B cell (primary cell): ENCODE measurements at regions not wholly inside any gene's neighbourhood (a gene's known extent, or its start where the extent isn't known, plus 50 kb on each side); places are given as distances from the start of the nearest gene placed in this dataset.

ENCODE experiments used
- EZH2 ChIP-seq: IDR thresholded peaks from 2 replicates; pipeline ENCODE4 v1.6.1; 2012; ENCODE audit warnings: borderline replicate concordance, low read depth, mild to moderate bottlenecking, moderate library complexity, low read length; ENCODE audit not compliant: insufficient read depth, poor library complexity, severe bottlenecking
- TF ChIP-seq, protein P1 (sequence below): fragments of 200-600 bp; IDR thresholded peaks from one replicate; pipeline ENCODE4 v1.8.0; 2022; ENCODE audit warnings: antibody characterized with exemption, mild to moderate bottlenecking

DNA sequence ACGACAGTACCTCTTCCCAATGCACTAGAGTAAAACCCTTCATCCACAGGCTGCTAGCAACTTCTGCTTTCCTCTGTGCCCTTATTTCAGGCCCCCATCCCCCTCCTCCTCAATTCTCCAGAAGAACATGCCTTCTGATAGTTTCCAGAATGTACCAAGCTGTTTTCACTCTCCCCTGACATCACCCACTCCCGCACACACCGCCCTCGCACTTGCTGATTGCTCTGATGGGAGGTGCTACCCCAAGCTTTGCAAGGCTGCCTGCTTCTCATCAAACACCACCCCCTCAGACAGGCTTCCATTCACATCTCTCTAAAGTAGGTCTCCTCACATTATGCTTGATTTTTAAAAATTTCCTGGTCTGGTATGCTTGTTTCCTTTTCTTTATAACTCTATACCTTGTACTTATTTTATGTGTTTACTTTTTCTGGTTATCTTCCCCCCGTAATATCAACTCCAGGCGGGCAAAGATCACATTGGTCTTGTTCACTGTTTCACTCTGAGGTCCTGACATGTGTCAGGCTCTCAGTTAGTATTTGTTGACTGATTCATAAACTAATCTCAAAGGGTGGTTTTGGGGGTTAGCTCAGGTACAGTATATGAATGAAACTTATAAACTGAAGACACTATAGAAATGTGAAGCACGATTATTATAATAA is 91.0 kb upstream of the C9orf72 start:
- TF ChIP-seq, protein P1, sequence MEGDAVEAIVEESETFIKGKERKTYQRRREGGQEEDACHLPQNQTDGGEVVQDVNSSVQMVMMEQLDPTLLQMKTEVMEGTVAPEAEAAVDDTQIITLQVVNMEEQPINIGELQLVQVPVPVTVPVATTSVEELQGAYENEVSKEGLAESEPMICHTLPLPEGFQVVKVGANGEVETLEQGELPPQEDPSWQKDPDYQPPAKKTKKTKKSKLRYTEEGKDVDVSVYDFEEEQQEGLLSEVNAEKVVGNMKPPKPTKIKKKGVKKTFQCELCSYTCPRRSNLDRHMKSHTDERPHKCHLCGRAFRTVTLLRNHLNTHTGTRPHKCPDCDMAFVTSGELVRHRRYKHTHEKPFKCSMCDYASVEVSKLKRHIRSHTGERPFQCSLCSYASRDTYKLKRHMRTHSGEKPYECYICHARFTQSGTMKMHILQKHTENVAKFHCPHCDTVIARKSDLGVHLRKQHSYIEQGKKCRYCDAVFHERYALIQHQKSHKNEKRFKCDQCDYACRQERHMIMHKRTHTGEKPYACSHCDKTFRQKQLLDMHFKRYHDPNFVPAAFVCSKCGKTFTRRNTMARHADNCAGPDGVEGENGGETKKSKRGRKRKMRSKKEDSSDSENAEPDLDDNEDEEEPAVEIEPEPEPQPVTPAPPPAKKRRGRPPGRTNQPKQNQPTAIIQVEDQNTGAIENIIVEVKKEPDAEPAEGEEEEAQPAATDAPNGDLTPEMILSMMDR = no peak
- TF ChIP-seq EZH2 = no peak
